GM12878 (cell line): ENCODE measurements at regions not wholly inside any gene's neighbourhood (a gene's known extent, or its start where the extent isn't known, plus 50 kb on each side); places are given as distances from the start of the nearest gene placed in this dataset.

Experiments used
- ATAC-seq: fragments of 200-7000 bp; cut with Tn5 transposase; 3 replicates; pipeline ENCODE4 v1.9.1; 2020; ENCODE audit warnings: mild to moderate bottlenecking, moderate library complexity
- BruUV-seq: library from RNA; stranded (reverse); fragments of 400-500 nt; replicated peaks from 2 replicates; lab custom pipeline; 2021; lab: Mats Ljungman, UMichigan
- CTCF ChIA-PET: fragments of 300-600 bp; sonication (Branson Sonifier 250); formaldehyde crosslinking; extraction: SDS; loops from one replicate; lab custom pipeline; 2021; ENCODE audit warnings: inconsistent platforms; lab: Yijun Ruan, JAX
- POLR2A ChIA-PET: fragments of 350-600 bp; formaldehyde crosslinking; extraction: SDS; loops from one replicate; lab custom pipeline; 2021; ENCODE audit warnings: inconsistent platforms; lab: Charles Lee
- RAD21 ChIA-PET: fragments of 300-600 bp; sonication (Branson Sonifier 250); formaldehyde crosslinking; loops from one replicate; lab custom pipeline; 2023; ENCODE audit warnings: antibody characterized with exemption; ENCODE audit not compliant: unreplicated experiment; lab: Charles Lee
- SMC1A ChIA-PET: fragments of 300-600 bp; sonication (Branson Sonifier 250); formaldehyde crosslinking; loops from one replicate; lab custom pipeline; 2023; ENCODE audit not compliant: unreplicated experiment, uncharacterized antibody; lab: Charles Lee
- DNase-seq: peaks from one replicate; pipeline ENCODE4 v3.0.0-alpha.2; 2011; ENCODE audit warnings: low read depth, low spot score
- FAIRE-seq: peaks from 3 replicates; lab custom pipeline; 2011; peaks lifted over from hg19 to GRCh38; lab: Jason Lieb, UNC
- H2AFZ ChIP-seq: 2 replicates; pipeline ENCODE4 v1.6.0; 2011; ENCODE audit warnings: low read depth, low read length, control low read depth; ENCODE audit not compliant: control insufficient read depth
- H3K27ac ChIP-seq: 2 replicates; pipeline ENCODE4 v1.5.1; 2011; ENCODE audit warnings: control low read depth; ENCODE audit not compliant: control insufficient read depth, insufficient read depth
- H3K27me3 ChIP-seq, 2 experiments: replicated peaks in 1 of 2; 2 replicates each; pipeline versions ENCODE4 v1.6.0 to v1.6.1; 2011; ENCODE audit warnings: low read length in 1 of 2; ENCODE audit not compliant: control insufficient read depth in 2 of 2, insufficient read depth in 2 of 2
- H3K36me3 ChIP-seq, 2 experiments: 2 replicates each; pipeline ENCODE4 v1.5.1; 2011; ENCODE audit warnings: low read length in 1 of 2; ENCODE audit not compliant: control insufficient read depth in 2 of 2, insufficient read depth in 2 of 2
- H3K4me1 ChIP-seq: 2 replicates; pipeline ENCODE4 v1.6.1; 2011; ENCODE audit warnings: mild to moderate bottlenecking, low read length, moderate library complexity, mixed read lengths; ENCODE audit not compliant: control insufficient read depth, insufficient read depth
- H3K4me2 ChIP-seq: 2 replicates; pipeline ENCODE4 v1.6.0; 2011; ENCODE audit warnings: control low read depth; ENCODE audit not compliant: control insufficient read depth, insufficient read depth
- H3K4me3 ChIP-seq: fragments of 200-600 bp; sonication (generic); 2 replicates; pipeline ENCODE4 v1.5.1; 2016
- H3K79me2 ChIP-seq: 2 replicates; pipeline ENCODE4 v1.6.0; 2011; ENCODE audit warnings: low read length; ENCODE audit not compliant: control insufficient read depth, insufficient read depth
- H3K9ac ChIP-seq: 2 replicates; pipeline ENCODE4 v1.8.0; 2011; ENCODE audit warnings: low read length, control low read depth, mixed read lengths; ENCODE audit not compliant: control insufficient read depth, insufficient read depth
- H3K9me3 ChIP-seq: replicated peaks from 3 replicates; pipeline ENCODE4 v1.5.1; 2011; ENCODE audit warnings: mild to moderate bottlenecking, low read length; ENCODE audit not compliant: control insufficient read depth, insufficient read depth
- H4K20me1 ChIP-seq: 2 replicates; pipeline ENCODE4 v1.6.0; 2011; ENCODE audit not compliant: control insufficient read depth, insufficient read depth
- ATF7 ChIP-seq: fragments of 450-650 bp; IDR thresholded peaks from 2 replicates; pipeline ENCODE4 v1.6.1; 2016; ENCODE audit warnings: low read depth, mild to moderate bottlenecking
- BHLHE40 ChIP-seq, 2 experiments: fragments of 450-650 bp in 1 of 2; IDR thresholded peaks; 2 replicates each; pipeline ENCODE4 v1.6.1; 2011 to 2017; ENCODE audit warnings: low read depth in 2 of 2, borderline replicate concordance in 1 of 2, improper control_type of control experiment in 1 of 2, low read length in 1 of 2, mild to moderate bottlenecking in 1 of 2
- CBFB ChIP-seq: IDR thresholded peaks from 2 replicates; pipeline ENCODE4 v1.6.1; 2016; ENCODE audit warnings: antibody characterized with exemption, low read depth
- CBX5 ChIP-seq: sonication (generic); IDR thresholded peaks from 2 replicates; pipeline ENCODE4 v1.6.1; 2016; ENCODE audit warnings: low read depth, moderate library complexity, mild to moderate bottlenecking, inconsistent platforms
- CHD2 ChIP-seq: IDR thresholded peaks from 2 replicates; pipeline ENCODE4 v1.6.1; 2011; ENCODE audit warnings: low read depth, low read length, improper control_type of control experiment, borderline replicate concordance
- CREM ChIP-seq: IDR thresholded peaks from 2 replicates; pipeline ENCODE4 v1.6.1; 2014; ENCODE audit warnings: antibody characterized with exemption, low read depth
- HCFC1 ChIP-seq: fragments of 150-350 bp; IDR thresholded peaks from 2 replicates; pipeline ENCODE4 v1.6.1; 2014; ENCODE audit warnings: low read length
- MEF2B ChIP-seq: fragments of 450-650 bp; IDR thresholded peaks from 2 replicates; pipeline ENCODE4 v1.6.1; 2018; ENCODE audit warnings: mild to moderate bottlenecking, moderate library complexity; ENCODE audit not compliant: partially characterized antibody, poor library complexity, severe bottlenecking
- MYB ChIP-seq: fragments of 150-350 bp; IDR thresholded peaks from 2 replicates; pipeline ENCODE4 v1.6.1; 2014; ENCODE audit warnings: mild to moderate bottlenecking, low read depth, low read length, borderline replicate concordance
- NBN ChIP-seq: fragments of 450-650 bp; IDR thresholded peaks from 2 replicates; pipeline ENCODE4 v1.6.1; 2016
- NFIC ChIP-seq: IDR thresholded peaks from 2 replicates; pipeline ENCODE4 v1.6.1; 2012; ENCODE audit warnings: low read depth, mild to moderate bottlenecking, inconsistent platforms, low read length, moderate library complexity
- RAD21 ChIP-seq: IDR thresholded peaks from 2 replicates; pipeline ENCODE4 v1.6.1; 2011; ENCODE audit warnings: mild to moderate bottlenecking, low read depth, low read length, moderate library complexity; ENCODE audit not compliant: insufficient read depth
- RAD51 ChIP-seq: fragments of 450-650 bp; IDR thresholded peaks from 2 replicates; pipeline ENCODE4 v1.6.1; 2016; ENCODE audit warnings: moderate library complexity, mild to moderate bottlenecking, inconsistent platforms
- RBBP5 ChIP-seq: fragments of 200-600 bp; sonication (generic); conservative IDR thresholded peaks from 2 replicates; pipeline ENCODE4 v1.6.1; 2016
- RCOR1 ChIP-seq: conservative IDR thresholded peaks from 2 replicates; pipeline ENCODE4 v1.6.1; 2012; ENCODE audit warnings: low read depth, low read length, improper control_type of control experiment
- SIX5 ChIP-seq: IDR thresholded peaks from 2 replicates; pipeline ENCODE4 v1.6.1; 2011; ENCODE audit warnings: mild to moderate bottlenecking, low read depth, low read length, moderate library complexity; ENCODE audit not compliant: severe bottlenecking
- STAT1 ChIP-seq: fragments of 450-650 bp; conservative IDR thresholded peaks from 2 replicates; pipeline ENCODE4 v1.6.1; 2014; ENCODE audit warnings: antibody characterized with exemption, mild to moderate bottlenecking
- TARDBP ChIP-seq: IDR thresholded peaks from 2 replicates; pipeline ENCODE4 v1.6.1; 2016; ENCODE audit warnings: borderline replicate concordance
- ZNF687 ChIP-seq: fragments of 450-650 bp; IDR thresholded peaks from 2 replicates; pipeline ENCODE4 v1.6.1; 2017; ENCODE audit warnings: mild to moderate bottlenecking, moderate library complexity
- WGBS: methylation state at CpG from one replicate; pipeline ENCODE4 v1.1.6; 2016; ENCODE audit warnings: low lambda C conversion rate; ENCODE audit not compliant: insufficient replicate concordance, insufficient coverage; ENCODE audit errors: missing lambda C conversion rate; 5-methylcytosine and 5-hydroxymethylcytosine counted together
- in situ Hi-C: fragments of 300-500 bp; cut with MboI; formaldehyde crosslinking; loops from 9 replicates; pipeline ENCODE4 v1.14.3; 2018; ENCODE audit warnings: mixed read lengths
- intact Hi-C: fragments of 100-400 bp; cut with micrococcal nuclease; formaldehyde crosslinking; loops from one replicate; pipeline ENCODE4 v1.14.2; 2022; ENCODE audit not compliant: unreplicated experiment

DNA sequence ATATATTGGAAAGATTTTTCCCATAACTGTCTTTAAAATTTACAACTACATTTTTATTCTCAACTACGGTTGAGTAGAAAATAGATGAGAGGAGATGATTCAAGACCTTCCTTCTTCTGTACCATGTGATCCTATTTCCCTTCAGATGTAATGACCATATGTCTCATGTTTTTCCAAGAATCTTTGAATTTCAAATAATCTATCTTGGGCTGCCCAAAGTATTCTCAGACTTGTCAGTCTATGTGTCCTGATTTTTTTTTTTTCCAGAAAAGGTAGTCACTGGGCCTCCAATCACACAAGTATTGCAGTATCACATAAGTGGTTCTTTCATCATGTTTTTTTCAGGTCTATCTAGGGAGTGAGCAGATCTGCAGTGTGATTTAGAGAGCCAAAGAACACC, 392.4 kb downstream of the RFC3 start:
- no peaks in the 10 kb centered on the region for H3K27me3 ChIP-seq
- H3K9ac ChIP-seq = no peak overlapping the region
- POLR2A ChIA-PET = no interaction called here
- intact Hi-C loops (no loop called here), in situ Hi-C loops (no loop called here)
- no peaks in the 10 kb centered on the region for H3K9me3 ChIP-seq
- no peaks in the 10 kb centered on the region for H3K36me3 ChIP-seq
- WGBS = 35% methylated on average over 1 of the region's 1 CpG
- no peak for ATAC-seq
- SMC1A ChIA-PET = no interaction called here
- H2AFZ ChIP-seq = no peak overlapping the region
- FAIRE-seq = no peak
- CTCF ChIA-PET = no interaction called here
- no TSS peak for BruUV-seq
- no peak for DNase-seq
- RAD21 ChIA-PET = no interaction called here
- no peak overlapping the region for H3K27ac ChIP-seq
- TF ChIP-seq MEF2B = no peak
- TF ChIP-seq NFIC = no peak
- TF ChIP-seq RAD21 = no peak
- no peak for TF ChIP-seq NBN
- TF ChIP-seq SIX5 = no peak
- TF ChIP-seq RBBP5 = no peak
- TF ChIP-seq HCFC1 = no peak
- TF ChIP-seq TARDBP = no peak
- no peak for TF ChIP-seq RCOR1
- TF ChIP-seq, all 136 proteins: peak for 0
- Histone ChIP-seq H3K4me2 (no peak overlapping the region), H3K4me1 (no peaks in the 10 kb centered on the region), H4K20me1 (no peaks in the 10 kb centered on the region), H3K4me3 (no peak overlapping the region), H3K79me2 (no peaks in the 10 kb centered on the region)

DNA sequence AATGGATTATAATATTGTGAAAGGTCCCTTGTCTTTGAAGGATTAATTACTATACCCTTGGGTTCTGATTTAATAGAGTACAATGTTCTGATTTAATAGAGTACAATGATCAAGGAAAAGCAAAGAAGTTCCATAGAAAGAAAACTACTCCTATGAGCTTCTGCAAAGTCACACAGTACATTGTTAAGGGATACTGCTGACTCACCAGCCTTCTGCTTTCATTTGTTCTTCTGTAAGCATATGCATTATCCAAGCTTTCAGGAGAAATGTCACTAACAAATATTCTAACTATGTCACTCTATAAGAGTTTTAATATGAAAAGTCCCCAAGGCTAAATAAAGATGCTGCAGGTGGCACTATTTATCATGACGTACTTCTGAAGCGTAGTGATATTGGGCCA, 396.7 kb downstream of the RFC3 start:
- Histone ChIP-seq H3K9me3 (no peaks in the 10 kb centered on the region), H3K27me3 (no peaks in the 10 kb centered on the region), H3K4me1 (no peaks in the 10 kb centered on the region), H2AFZ (no peak overlapping the region), H3K36me3 (no peaks in the 10 kb centered on the region), H3K4me3 (no peak overlapping the region), H3K79me2 (no peaks in the 10 kb centered on the region), H3K4me2 (no peak overlapping the region), H4K20me1 (no peaks in the 10 kb centered on the region), H3K9ac (no peak overlapping the region), H3K27ac (no peak overlapping the region)
- 0% methylated on average over 2 of the region's 2 CpGs for WGBS
- FAIRE-seq (no peak), ATAC-seq (no peak), DNase-seq (no peak)
- in situ Hi-C loops (no loop called here), intact Hi-C loops (no loop called here)
- ChIA-PET CTCF (no interaction called here), POLR2A (no interaction called here), RAD21 (no interaction called here), SMC1A (no interaction called here)
- BruUV-seq = no TSS peak
- TF ChIP-seq ZNF687 = no peak
- TF ChIP-seq CREM = no peak
- no peak for TF ChIP-seq CBFB
- no peak for TF ChIP-seq STAT1
- TF ChIP-seq ATF7 = no peak
- TF ChIP-seq RAD51 = no peak
- TF ChIP-seq BHLHE40 (IDR thresholded peaks at IDR 0.05; ENCODE audit: borderline replicate concordance in 1 of 2, low read depth in 2 of 2, low read length in 1 of 2) = no peak
- no peak for TF ChIP-seq CHD2
- no peak for TF ChIP-seq MYB
- TF ChIP-seq CBX5 = no peak
